ENCODE measurements at regions not wholly inside any gene's neighbourhood (a gene's known extent, or its start where the extent isn't known, plus 50 kb on each side); places are given as distances from the start of the nearest gene placed in this dataset.
"Not testable (repeated sequence)": the region's sequence is repeated elsewhere in the genome, so short reads cannot be mapped to it uniquely, and the experiment has no call there.

GRCh38 chr12:105481392-105482300, 151.2 kb downstream of the C12orf75 start:
- no peak for DNase-seq

- DNase-seq = no peak
These were observed 152.5 kb downstream of the C12orf75 start for GRCh38 chr12:105482951-105483350.

- DNase-seq = no peak
These were observed 153.2 kb downstream of the C12orf75 start for GRCh38 chr12:105483691-105484090.

GRCh38 chr12:105485321-105485910, 154.9 kb downstream of the C12orf75 start:
- no peak for DNase-seq

- DNase-seq = no peak
These were observed 155.4 kb downstream of the C12orf75 start for GRCh38 chr12:105485921-105486320.

GRCh38 chr12:105487963-105488362, 157.5 kb downstream of the C12orf75 start:
- DNase-seq = no peak

GRCh38 chr12:105492591-105493545, 162.4 kb downstream of the C12orf75 start:
- DNase-seq = no peak

GRCh38 chr12:105499205-105499604, 168.7 kb downstream of the C12orf75 start:
- no peak for DNase-seq

- not testable (repeated sequence) for DNase-seq
These were observed 170.2 kb downstream of the C12orf75 start for GRCh38 chr12:105500676-105501075.

GRCh38 chr12:105502426-105502930, 172.0 kb downstream of the C12orf75 start:
- DNase-seq = no peak

GRCh38 chr12:105503619-105504018, 173.1 kb downstream of the C12orf75 start:
- no peak for DNase-seq

- DNase-seq = no peak
These were observed 173.8 kb downstream of the C12orf75 start for GRCh38 chr12:105504286-105504685.

GRCh38 chr12:105506678-105507310, 176.3 kb downstream of the C12orf75 start:
- DNase-seq = no peak

GRCh38 chr12:105507311-105508038, 177.0 kb downstream of the C12orf75 start:
- DNase-seq = no peak

GRCh38 chr12:105508096-105508495, 177.6 kb downstream of the C12orf75 start:
- DNase-seq = no peak

GRCh38 chr12:105510526-105510925, 180.0 kb downstream of the C12orf75 start:
- DNase-seq = no peak

GRCh38 chr12:105512861-105513260, 182.4 kb downstream of the C12orf75 start:
- not testable (repeated sequence) for DNase-seq

- DNase-seq = no peak
These were observed 191.8 kb downstream of the C12orf75 start for GRCh38 chr12:105522166-105522825.

All from nucleus accumbens (tissue), 56 donors.